Uterus (tissue), 2 donors: ENCODE measurements at regions not wholly inside any gene's neighbourhood (a gene's known extent, or its start where the extent isn't known, plus 50 kb on each side); places are given as distances from the start of the nearest gene placed in this dataset.
"Not testable (repeated sequence)": the region's sequence is repeated elsewhere in the genome, so short reads cannot be mapped to it uniquely, and the experiment has no call there.

ENCODE experiments used
- CTCF ChIP-seq, 4 experiments: fragments of 200-600 bp in 2 of 4; fragments of 450-650 bp in 2 of 4; sonication (generic) in 2 of 4; IDR thresholded peaks; one replicate each; pipeline ENCODE4 v1.5.1; 2016 to 2019; ENCODE audit warnings: antibody characterized with exemption in 4 of 4, mild to moderate bottlenecking in 2 of 4, moderate library complexity in 1 of 4
- POLR2A ChIP-seq, 2 donors: fragments of 450-650 bp; IDR thresholded peaks; one replicate each; pipeline ENCODE4 v1.6.1; 2016; ENCODE audit warnings: antibody characterized with exemption in 2 of 2, mild to moderate bottlenecking in 1 of 2, moderate library complexity in 1 of 2

GRCh38 chr4:57937326-57937725, 827.1 kb upstream of the IGFBP7 start:
- not testable (repeated sequence) for TF ChIP-seq CTCF, POLR2A (IDR thresholded peaks at IDR 0.05)
